NCI-H524 (cell line): ENCODE measurements at regions not wholly inside any gene's neighbourhood (a gene's known extent, or its start where the extent isn't known, plus 50 kb on each side); places are given as distances from the start of the nearest gene placed in this dataset.

ENCODE experiments used
- DNase-seq, 2 experiments: peaks; one replicate each; lab custom pipeline; 2025; lab: John Stamatoyannopoulos, UW

DNA sequence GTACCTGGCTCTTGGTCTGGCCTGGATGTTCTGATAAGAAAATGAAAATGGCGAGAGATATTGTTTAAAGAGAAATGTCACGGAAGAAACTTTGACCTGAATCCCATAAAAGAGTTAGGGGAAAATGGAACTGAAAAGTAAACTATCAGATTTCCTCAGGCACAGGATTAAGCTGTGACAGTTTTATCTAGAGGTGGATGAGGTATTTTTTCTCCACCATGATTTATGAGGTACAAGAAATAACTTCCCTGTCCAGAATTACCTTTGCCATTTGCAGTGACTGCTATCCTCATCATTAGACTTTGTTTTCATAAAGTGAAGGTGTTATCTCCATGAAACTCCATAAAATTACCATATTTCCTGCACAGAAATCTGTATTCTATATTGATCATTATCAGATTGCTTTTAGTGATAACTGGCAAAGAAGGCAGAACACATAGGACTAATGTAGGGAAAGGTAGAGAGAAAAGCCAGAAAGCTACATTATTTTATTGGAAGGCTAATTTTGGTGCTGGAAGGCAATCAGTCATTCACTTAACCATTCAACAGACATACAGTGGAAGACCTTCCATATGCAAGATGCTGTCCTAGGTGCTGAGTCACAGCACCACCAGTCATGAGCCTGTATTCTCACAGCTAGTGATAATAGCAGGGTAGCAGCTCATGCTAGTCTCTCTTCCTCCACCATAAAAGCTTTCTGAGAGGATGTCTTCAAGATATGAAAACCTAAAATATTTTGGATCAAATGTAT lies 427.3 kb upstream of the CITED2 start:
- DNase-seq, result no peak

DNA sequence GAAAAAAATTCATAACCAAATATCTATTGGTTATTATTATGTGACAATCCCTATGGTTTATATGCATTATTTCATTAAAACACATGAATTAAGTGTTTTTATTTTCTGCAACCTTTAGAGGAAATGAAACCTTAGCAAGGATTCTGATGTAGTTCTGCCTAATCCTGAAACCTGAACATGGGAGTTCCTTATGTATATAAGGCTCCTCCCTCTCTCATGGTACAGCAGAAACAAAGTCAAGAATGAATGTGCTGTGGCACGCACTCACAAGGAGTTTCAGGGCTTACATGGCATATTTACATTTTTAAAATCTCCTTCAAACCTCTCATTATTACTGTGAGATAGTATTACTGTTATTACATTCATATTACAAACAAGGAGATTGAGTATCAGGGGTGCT lies 426.4 kb upstream of the CITED2 start:
- DNase-seq, result no peak

DNA sequence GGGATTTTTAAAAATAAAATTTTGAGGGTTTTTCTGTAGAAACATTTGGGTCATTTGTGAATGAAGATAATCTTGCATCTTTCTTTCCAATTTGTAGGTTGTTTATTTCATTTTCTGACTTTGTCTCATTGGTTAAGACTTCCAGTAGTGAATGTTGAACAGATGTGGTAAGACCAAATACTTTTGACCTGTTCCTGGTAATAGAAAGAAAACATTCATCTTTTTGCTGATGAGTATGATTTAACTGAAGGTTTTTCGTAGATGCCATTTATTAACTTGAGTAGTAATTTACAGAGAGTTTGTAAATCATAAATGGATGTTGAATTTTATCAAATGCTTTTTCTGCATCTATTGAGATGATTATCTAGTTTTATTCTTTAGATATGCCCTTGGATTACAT lies 416.1 kb upstream of the CITED2 start:
- DNase-seq, result no peak

DNA sequence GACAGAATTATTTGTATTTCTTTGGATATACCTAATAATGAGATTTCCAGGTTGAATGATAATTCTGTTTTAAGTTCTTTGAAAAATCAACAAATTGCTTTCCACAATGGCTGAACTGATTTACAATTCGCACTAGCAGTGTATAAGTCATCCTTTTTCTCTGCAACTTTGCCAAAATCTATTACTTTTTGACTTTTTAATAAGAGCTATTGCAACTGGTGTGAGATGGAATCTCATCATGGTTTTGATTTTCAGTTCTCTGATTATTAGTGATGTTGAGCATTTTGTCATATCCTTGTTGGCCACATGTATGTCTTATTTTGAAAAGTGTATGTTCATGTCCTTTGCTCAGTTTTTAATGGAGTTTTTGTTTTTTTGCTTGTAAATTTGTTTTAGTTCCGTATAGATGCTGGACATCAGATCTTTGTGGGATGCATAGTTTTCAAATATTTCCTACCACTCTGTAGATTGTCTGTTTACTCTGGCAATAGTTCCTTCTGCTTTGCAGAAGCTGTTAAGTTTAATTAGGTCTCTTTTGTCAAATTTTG lies 409.8 kb upstream of the CITED2 start:
- no peak for DNase-seq

DNA sequence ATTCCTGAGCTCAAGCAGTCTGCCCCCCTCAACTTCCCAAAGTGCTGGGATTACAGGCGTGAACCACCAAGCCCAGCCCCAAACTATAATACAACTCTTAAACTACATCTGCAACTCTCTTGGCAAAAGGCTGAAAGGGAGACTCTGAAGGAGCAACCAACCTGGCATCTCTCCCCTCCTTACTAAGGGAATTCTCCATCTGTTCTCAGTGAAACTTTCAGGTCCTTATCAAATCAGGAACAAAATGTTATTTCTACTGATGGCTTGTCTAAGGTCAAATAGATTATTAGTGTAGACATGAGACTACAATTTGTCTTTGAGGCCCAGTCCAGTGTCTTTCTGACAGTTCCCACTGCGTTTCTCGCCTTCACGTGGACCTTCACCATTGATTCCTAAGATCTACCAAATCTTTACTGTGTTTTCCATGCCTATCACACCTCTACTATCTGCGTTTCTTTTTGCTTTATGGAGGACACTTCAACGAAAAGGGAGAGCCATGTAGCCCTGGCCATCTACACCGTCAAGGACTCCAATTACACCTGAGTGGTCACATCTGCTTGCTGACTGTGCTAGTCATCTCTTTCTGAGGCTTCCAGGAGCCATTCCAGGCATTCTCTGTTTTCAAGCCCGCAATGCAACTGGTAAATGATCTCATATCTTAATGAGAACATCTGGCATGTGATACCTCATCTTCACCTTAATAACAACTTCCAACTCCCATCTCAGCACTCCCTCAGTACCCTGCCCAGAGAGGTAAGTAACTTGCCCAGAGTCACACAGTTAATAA lies 405.7 kb upstream of the CITED2 start:
- peak in 1 of 2 experiments; percentile 28 for DNase-seq

DNA sequence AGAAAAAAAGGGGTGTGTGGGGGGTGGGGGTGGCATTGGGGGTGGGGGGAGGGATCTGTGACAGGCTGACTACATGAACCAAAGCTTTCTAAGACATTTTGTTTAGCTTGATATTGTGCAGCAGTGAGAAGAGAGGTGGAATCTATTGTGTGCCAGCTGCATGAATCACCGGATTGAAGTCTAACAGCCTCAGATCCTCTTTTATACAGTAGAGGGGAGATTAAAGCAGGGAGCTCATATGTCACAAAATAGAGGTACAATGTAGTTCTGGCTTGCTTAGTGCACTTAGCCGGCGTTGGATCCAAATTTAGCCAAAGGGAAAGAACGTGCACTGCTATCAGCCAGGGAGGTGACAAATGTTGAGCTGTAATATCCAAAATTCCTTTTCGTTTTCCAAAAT lies 404.2 kb upstream of the CITED2 start:
- peak; percentile 33 to 86 for DNase-seq

DNA sequence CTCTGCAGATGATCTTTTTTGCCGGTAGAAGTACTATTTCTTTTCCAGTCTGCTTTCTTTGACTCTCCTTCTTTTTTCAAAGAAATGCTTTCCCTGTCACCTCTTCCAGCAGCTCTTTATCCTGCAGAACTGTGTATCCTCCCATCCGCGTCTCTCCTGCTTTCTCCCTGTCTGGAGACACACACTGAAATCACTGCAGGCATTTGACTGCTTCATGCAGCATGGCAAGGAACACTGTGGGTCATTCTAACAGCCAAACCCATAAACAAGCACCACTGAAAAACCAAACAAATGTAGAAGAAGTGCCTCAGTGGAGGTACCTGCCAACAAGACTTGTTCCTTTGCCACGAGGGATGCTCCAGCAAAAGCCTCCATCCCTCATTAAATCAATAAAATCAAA lies 403.7 kb upstream of the CITED2 start:
- DNase-seq, result peak; percentile 8 to 51

DNA sequence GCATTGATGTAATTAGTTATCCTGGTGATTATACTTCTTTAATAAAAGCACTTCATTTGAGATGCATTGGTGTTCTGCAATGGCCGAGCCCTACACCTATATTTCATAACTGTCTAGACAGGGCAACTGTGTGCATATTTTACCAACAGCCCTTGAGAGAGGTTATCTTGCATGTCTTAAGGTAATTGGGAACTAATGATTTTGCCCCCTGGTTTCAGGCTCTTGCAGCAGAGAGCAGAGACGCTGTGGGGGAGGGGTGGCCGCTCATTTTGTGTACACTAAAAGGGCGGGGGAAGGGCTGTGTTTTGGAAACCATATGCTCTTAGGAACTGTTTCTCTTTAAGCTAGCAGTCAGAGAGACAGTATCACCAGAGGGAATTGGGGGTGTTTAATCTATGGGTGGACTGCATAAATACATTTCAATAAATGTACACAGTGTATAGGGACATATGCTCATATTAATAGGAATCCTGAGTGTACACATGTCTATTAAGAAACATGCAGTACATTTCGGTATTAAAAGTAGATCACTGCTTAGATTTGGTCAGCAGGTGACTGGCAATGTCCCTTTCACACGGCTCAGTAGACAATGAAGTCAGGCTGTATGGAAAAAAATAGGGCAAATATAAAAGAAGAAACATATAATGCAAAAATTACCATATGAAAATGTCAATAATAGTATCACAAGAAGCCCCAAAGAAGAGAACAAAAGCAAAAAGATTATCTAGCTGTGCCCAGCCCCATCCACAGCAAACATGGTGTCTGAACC lies 402.9 kb upstream of the CITED2 start:
- peak; percentile 44 to 76 for DNase-seq

DNA sequence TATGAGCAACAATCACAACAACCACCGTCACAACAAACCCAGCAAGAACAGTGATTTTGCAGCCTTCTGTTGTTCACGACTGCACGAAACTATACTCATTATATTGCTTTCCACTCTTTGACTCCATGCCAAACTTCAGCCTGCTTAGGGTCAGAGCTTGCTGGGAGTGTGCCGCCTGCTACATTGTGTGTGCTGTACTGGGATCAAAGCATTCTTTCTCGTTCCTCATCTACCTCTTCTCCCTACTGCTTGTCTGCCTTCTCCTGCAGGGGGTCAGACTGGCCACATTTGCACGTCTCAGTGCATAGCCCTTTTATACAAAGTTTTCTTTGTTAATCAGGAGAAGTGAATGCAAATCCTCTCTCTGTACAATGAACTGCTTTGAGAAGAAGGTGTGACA lies 401.6 kb upstream of the CITED2 start:
- DNase-seq, result no peak

DNA sequence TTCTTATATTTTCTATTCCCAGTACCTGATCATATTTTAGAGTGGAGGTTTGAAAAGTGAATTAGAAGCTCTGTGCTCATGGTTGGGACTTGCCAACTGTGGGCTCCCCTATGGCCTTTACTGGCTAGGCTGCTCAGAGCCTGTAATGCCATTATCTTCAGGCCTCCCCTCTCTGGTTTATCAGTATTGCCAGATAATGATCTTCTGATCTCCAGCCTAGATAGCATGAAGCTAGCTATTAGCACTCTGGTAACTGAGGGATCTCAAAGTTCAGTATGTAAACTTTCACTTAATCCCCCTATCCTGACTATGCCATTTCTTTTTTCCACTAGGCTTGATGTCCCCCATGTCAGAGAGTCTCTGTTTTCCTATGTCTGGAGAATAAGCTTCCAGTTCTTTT lies 393.7 kb upstream of the CITED2 start:
- DNase-seq, result no peak

DNA sequence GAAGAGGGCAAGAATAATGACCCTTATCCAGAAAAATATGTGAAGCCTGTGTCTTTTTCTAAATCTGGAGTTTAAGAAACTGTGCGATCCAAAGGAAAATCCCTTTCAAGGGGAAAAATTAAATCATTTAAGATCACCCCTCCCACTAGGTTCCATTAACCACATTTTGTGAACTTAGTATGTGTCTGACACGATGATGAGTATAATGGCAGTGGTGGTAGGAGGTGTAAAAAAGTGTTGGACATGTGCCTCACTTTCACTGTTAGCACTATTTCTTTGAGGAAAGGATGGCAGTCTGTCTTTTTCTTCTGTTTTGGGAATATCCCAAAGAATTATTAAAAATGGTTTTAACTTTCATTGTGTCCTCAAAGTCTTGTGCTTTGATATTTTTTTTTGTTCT lies 392.3 kb upstream of the CITED2 start:
- no peak for DNase-seq

DNA sequence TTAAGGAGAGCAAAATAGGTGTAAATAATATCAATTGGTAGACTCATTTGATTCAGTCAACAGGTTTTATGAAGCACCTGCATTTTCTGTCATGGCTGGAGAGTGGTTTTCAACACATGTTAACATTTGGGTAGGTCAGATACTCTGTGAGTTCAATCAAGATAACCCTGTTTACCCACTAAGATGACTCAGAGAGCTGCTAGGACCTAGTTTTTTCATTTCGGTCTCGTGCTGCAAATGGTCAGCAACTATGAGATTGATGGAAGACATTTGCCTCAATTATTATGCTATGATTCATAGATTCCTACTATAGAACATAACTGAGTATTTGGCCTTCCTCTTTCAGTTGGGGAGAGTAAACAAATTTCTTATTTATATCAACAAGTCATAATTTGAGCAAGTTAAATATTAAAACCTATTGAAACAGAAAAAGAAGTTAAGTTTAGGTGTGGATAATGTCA lies 391.4 kb upstream of the CITED2 start:
- DNase-seq, result no peak

DNA sequence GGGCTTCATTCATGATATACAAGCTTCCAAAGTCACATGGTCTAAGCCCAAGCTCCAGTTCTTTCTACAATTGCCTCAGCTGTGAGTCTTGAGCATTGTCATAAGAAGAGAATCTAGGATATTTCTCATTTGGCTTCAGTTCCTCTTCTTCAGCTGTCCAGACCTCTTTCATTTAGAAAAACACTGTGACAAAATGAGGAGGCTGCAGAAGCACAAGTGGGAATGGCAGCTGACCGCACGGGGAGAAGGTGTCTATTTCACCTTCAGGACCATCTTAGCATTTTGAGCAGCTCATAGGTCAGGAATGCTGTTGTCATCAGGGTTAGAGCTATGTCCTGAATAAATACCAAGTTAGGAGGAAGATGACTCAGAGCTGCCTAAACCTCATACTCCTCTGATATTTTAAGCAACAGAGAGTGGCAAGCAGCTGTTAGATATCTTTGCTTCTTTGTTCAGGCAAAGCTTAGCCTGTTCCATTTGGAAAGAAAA lies 390.1 kb upstream of the CITED2 start:
- DNase-seq, result no peak

DNA sequence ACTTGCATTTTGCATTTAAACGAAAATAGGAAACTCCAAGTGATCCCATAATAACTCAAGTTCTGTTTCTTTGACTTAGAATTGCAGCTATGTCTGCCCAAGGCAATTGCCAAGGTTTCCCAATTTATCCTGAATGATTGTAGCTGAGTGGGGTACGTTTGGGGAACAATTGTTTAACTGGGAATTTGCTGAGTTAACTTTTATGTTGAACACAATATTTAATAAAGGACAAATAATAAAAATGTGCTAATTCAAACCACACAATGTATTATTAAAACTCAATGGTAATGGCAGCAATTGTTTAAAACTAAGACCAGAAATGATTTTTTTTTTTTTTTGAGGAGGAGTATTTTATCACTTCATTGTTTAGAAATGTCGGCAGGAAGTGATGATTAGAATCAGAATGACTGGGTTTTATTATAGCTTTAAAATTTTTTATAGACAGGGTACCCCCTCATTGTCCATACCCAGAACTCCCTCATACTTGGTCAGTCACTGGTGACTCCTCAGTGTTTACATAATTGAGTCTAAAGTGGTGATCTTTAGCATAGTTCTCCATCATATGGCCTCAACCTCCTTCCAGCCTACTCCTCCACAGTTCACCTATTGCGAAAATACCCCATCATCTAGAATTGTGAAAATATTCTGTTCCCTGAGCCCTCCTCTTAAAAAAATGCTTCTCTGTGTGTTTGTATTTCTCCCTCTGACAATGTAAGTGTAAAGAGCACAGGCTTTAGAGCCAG lies 389.2 kb upstream of the CITED2 start:
- DNase-seq, result no peak

DNA sequence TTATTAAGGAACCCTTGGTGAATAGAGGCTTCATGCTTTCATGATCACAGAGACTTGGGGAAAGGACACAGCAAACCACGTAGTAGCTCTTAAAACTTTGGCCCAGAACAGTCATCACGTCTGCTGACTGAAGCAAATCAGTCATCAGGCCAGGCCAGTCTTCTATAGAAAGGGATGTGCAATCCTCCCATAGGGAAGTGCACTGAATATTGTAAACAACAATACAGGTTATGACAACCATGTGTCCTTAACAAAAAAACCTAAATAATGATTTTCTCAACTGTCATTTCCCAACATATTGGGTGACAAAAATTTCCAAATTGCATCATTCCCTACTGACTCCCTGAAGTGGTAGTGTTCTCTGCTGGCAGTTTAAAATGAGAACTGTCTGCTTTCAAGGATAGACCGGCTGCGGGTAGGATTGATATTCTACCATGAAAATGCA lies 388.2 kb upstream of the CITED2 start:
- no peak for DNase-seq

DNA sequence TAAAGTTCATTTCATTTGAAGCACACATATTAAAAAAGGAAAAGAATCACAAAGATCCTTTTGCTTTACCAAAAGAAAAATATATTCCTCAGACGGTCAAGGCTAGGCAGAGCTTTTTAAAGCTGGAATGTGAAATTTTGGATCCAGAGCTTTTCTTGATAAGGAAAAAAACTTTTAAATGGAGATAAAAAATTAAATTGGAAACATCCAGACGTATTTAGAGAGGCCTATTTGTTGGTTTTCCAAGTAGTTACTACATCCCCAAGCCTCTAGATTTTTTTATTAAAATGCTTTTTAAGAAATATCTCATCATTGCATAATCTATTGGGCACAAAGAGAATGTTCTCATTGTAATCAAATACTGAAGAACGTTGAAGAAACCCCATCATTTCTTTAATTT lies 385.7 kb upstream of the CITED2 start:
- no peak for DNase-seq

DNA sequence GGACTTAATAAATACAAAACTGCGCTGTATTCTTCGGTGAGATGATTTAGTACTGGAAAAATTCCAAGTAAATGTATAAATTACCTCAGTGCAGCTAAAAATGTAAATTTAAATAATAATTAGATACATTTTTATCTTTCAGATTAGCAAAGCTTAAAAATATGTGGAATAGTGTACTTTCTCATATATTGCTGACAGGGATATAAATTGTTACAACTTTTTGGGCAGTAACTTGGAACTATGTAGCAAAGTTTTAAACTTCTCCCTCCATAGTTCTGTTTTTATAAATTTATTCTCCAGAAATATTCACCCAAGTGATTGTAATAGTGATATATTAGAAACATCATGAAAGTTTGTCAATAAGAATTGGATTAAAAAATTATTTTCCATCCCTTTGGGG lies 384.6 kb upstream of the CITED2 start:
- DNase-seq, result no peak

DNA sequence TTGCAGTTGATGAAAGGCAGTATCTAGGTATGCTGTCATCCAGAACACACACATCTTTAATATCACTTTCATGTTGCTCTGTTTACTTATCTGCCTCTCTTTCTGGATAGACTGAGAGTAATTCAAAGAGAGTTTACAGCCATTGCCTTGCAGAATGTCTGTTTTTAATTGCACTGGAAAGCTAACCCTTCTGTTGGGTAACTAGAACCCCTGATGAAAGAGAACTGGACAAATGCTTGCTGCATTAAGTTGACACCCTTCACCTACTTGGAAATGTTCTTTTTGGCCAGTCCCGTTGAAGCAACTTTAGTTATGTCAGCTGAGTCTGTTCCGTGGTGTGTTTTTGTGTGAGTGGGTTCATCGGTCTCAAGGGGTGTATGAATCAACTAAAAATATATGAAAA lies 383.8 kb upstream of the CITED2 start:
- no peak for DNase-seq

DNA sequence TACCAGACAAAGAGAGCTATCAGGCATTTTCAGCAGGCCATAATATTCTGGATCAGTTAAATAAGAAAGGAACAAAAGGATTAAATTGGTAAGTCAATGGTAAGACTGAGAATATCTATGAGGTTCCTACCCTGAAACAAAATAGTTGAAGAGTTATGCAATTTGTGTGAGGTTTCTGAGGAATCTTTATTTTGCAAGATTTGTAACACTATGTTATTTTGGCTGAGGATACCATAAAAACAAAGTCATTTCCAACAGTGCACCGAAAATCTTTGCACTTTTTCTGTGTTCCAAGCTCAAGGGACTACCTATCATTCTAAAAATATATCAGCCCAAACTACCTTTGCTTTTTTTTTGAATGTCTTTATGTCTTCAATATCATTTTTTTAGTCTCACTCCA lies 383.3 kb upstream of the CITED2 start:
- DNase-seq, result no peak

DNA sequence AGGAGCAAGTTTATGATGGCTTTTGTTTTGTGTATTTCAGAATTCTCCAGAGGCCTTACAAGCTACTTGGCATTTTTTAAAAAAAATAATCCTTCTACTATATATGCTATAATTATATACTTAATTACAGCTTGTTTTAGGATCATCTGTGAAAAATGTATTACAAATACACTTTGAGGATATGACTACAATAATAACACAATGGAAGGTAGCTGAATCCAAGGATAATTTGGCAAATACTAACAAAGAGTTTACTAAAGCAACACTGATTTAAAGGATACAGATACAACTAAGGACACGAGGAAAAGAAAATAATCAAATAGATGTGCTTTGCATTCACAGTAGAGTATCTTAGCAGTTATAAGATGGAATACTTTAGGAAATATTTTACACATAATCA lies 381.9 kb upstream of the CITED2 start:
- no peak for DNase-seq
